GM21529 (cell line): ENCODE measurements at regions not wholly inside any gene's neighbourhood (a gene's known extent, or its start where the extent isn't known, plus 50 kb on each side); places are given as distances from the start of the nearest gene placed in this dataset.

ENCODE experiments used
- ATAC-seq: cut with Tn5 transposase; IDR thresholded peaks from one replicate; pipeline ENCODE4 v1.9.1; 2021; ENCODE audit not compliant: unreplicated experiment

GRCh38 chr12:19941096-19941495 lies 427.2 kb upstream of the PDE3A start:
- ATAC-seq, result no peak

DNA sequence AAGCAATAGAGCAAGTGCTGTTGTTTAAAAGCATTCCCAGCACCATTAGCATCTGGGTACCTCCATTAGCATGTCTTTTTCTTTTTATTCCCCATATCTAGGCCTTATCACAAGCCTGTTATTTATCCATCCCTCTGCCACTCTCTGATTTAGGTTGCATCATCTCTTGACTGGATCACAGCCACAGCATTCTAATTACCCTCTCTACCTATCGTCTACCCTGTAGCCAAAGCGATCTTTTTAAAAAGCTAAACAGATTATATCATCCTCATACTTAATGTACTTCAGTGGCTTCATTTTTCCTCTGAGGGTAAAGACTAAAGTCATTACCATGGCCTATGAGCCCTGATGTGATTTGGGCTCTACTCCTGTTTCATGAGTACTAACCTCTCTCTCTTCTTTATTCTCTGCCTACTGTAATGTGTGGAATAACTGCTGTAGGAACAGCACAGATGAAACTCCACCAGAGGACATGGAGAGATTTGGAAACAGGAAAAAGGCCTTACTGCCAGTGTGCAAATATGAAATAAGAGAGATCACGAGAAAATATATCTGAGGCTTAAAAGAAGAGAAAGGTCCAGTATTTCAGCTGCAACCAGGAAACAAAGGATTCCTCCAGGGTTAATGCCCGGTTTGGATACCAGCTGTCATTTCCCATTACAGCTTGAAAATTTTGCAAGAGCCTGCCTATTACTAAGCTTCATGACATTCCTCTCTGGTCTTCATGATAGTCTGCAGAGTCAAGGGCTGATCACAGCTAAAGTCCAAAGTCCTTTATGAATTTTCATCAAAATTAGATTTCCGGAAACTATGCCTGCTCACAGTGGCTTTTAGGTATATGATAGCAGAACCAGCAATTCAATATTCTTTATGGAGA lies 422.5 kb upstream of the PDE3A start:
- no peak for ATAC-seq

DNA sequence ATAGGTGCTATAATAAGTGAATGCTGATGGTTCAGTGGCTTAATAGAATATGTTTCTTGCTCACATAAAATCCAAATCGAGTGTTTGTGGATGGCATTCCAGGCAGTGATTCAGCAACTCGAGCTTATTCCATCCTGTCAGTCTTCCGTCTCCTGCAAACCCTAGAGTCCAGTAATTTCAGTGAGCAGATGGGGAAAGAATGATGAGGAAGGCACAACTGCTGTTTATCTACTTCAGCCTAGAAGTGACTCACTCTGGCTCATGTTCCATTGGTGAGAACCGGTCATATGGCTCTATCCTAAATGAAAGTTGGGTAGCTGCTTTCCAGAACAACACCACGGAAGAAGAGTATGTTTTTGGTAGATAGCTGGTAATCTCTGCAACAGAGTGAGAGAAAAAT lies 421.8 kb upstream of the PDE3A start:
- ATAC-seq, result no peak

DNA sequence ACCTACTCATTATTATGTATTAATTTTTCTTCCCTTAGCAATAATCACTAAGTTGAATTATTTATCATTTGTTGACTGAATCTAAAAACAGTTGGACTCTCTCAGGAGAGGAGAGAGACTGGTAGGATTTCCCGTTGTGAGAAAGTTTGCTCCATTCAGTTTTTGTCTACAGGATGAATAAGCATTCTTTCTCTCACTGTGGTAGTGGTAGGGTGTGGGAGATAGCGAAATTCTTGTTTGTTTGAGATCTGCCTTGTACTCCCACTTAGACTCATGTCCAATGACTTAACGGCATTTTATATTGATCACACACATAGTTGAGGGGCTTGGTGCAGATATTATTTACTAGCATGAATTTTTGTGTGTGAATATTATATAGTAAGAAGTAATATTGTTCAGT lies 421.0 kb upstream of the PDE3A start:
- ATAC-seq, result no peak

DNA sequence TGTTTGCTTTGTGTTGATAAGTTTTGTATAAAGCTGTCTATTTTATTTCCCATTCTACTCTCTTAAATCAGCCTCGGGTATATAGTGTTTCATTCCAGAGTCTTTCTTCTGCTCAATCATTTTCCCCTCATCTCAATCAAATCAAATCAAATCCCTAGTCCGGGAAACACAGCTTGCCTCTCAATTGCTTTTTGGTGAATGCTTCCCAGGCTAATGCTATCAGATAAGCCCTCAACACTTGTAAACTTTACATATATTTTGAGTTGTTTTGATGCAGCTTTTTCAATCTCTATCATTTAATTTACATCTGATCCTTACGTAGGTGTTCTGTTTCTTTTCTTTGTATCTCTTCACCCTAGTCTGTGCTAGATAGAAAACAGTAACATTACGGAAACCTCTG lies 416.7 kb upstream of the PDE3A start:
- ATAC-seq, result no peak

DNA sequence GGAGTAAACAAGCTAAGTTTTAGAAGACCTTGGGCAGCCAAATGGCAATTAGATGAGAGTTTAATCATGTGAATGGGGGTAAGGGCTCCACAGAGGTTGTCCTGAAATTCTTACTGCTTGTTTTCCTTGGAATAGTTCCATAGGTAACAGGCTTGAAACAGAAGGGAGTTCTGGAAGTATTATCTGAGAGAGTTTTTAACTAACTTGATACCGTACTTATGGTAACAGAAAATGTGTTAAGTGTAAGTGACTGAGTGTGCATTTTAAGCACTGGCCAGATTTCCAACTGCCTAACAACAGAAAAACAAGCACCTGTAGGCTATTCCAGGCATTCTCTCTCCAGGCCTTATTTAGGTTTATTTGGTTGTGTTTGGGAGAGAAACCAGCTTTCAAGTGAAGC lies 414.6 kb upstream of the PDE3A start:
- ATAC-seq, result no peak

GRCh38 chr12:19954163-19954562 lies 414.2 kb upstream of the PDE3A start:
- no peak for ATAC-seq

DNA sequence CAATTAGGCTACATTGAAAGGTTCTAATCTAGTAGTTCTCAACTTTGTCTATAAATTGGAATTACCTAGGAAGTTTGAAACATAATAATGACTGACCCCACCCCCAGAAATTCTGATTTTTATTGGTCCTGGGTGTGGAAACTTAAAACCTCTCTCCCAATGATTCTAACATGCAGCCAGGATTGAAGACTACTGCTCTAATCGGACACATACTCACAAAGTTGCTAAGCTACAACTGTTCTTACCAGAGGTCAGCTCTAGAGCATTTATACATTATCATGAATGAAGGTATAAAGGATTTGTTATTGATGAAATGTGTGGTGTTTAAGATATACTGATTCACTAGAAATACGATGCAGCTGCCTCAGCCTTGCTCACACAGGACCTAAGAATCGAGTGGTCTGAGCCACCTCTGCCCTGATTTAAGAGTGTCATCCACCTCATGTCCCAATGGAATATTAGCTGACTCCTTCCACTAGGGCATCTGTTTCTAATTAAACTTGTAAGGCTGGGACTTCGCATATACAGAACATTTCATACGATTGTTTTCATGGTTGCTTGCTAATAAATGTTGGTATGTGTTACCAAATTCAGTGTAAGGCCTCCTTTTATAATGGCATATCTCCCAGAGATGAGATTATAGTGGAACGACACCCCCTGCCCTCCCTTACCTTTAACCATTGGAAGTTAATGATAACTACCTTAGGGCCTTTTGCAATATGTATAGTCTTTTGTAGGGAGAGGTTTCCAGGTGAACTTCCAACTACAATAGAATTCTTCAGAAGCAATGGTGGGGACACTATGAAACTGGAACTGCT lies 410.8 kb upstream of the PDE3A start:
- ATAC-seq, result no peak

- ATAC-seq, result no peak
Measured at GRCh38 chr12:19958389-19958788, 409.9 kb upstream of the PDE3A start.

DNA sequence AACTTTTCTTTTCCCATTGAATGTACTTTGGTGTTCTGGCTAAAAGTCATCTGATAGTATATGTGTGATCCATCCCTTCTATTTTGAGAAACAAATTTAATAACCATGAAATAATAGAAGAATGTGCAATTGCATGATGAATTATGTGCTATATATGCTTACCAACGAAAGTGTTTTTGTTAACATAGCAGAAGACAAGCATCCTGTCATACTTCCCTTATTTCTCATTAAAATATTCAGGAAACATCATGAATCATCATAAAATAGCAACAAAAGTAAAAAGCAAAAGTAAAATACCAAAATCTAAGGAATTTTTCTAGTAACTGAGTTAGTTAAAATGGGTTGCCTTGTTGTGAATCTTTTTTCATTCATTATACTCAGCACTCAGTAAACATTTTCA lies 409.0 kb upstream of the PDE3A start:
- no peak for ATAC-seq

DNA sequence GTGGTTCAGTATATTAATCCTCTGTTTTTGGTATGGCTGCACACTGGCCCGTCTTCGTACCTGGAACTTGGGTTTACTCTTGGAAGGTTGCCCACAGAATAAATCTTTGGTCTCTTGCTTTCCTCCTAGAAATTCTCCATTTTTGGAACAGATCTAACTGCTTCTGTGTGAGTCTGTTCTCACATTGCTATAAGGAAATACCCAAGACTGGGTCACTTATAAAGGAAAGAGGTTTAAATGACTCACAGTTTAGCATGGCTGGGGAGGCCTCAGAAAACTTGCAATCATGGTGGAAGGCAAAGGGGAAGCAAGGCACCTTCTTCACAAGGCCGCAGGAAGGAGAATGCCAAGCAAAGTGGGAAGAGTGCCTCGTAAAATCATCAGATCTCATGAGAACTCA lies 407.8 kb upstream of the PDE3A start:
- ATAC-seq, result no peak

- ATAC-seq, result no peak
Measured at GRCh38 chr12:19962192-19962591, 406.1 kb upstream of the PDE3A start.

DNA sequence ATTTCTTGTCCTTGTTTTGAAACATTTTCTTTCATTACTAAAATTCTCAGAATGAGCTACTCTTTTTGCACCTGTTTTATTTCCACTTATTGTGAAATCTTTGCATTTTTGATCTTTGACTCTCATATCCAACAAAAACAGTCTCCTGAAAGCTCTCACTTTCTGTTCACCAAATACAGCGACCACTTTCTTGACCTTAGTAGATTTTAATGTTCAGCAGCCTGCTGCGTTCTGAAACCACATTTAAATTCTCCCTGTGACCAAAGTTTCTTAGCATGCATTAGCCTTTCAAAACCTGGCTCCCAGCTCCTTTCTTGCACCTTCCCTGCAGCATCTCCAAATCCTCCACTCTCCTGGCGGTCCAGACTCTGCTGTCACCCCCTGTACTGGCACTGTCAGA lies 404.4 kb upstream of the PDE3A start:
- no peak for ATAC-seq

DNA sequence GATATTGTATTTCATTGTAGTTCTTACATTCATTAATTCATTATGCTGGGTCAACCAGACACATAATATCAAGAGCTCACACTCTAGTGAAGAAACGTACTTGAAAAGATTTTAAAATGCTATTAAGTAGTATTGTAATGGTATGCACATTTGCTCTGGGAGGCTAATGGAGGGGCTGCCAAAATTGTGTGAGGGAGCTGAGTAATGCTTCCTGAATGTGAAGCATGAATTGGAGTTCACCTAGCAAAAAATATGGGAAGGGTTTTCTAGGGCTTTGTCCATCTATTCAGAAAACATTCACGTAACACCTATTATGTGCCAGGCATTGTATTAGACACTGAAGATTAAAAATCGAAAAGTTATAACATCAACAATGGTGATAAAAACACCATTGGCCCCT lies 403.8 kb upstream of the PDE3A start:
- no peak for ATAC-seq

DNA sequence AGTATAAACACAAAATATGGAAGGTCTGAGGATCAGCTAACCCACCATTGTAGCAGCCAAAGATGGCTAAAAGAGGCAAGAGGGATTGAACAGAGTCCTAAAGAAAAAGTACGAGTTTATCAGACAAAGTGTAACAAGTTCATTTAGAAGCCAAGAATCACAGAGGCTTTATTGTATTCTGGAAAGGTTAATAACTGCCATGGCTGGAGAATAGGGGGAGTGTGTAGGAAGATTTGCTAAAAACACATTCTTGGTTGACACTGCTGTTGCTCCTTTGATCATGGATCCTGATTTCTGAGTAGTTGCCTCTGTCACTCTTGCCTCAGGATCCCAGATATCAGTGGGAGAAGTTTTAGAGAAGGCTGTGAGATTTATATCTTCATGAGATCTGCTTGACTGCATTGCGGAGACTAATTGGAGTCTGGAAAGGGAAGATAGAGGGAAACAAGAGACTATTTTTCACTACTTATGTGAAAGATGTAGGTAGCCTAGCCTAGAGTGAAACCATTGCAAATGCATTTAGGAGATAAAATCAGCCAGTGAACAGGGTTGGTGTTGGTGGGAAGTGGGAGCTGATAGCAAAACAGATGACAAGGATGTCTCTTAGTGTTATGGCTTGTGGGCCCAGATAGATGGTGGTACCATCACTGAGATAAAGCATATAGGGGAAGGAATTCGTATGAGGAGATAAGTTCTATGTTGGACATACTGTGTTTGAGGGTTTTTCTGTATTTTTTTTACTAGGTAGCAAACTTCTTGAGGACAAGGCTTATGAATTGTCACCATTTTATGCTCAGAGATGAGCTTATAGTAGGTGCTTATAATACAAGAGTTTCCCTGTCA lies 402.9 kb upstream of the PDE3A start:
- no peak for ATAC-seq

GRCh38 chr12:19967001-19967400 lies 401.3 kb upstream of the PDE3A start:
- ATAC-seq, result no peak

- ATAC-seq, result no peak
Measured at GRCh38 chr12:19967431-19967830, 400.9 kb upstream of the PDE3A start.

GRCh38 chr12:19970116-19970515 lies 398.2 kb upstream of the PDE3A start:
- no peak for ATAC-seq

DNA sequence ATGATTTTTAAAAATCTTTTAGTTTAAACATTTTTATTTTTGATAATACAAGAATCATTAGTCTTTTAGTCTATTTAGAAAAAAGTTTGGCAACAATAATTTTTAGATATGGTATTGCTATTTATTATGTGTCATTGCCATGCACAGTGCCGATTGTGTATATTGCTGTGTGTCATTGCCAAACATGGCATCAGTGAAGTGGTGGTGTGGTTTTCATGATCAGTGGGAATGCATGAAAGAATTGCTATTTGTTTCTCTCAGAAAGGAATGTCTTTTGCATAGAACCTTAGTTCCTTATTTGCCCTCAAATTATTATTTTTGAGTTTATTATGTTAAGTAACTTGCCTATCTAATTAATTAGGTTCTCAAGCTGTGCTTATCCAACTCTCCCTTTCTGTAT lies 397.5 kb upstream of the PDE3A start:
- no peak for ATAC-seq

DNA sequence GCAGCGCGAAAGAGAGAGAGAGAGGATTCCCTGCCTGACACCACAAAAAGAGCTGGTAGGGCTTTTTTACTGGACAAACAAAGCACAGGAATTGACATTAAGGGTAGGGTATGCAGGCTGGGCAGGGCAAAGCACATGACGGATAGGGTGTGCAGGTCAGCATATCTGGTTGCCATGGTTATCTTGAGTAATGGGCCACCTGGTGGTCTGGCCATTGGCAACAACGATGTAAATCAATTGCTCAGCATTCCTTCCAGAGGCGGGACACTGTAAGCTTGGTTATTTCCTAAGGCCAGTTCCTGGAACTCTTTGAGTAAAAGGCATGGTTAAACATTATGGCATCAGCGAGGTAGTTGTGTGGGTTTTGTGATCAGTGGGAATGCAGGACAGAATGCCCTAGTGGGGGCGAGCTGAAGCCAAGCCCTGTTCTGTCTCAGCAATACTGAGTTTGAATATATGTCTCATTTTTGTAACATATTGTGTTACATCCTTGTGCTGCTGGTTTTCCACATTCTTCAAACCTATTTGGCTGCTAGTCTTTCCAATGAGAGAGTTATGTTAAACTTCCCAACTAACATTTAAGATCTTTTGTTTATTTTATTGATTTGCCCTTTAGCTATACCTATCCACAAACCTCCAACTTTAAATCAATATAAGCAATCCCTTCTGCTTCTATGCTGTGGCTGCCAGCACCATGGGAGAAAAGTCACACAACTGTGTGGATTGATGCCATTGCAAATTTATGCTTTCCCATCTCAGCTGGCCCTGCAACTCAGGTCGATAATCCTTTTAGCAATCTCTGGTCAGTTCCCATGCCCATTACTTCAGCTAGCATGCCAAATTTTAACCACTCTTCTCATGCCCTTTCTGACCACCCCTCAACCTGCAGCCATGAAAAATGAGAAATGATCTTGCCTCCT lies 396.7 kb upstream of the PDE3A start:
- no peak for ATAC-seq
